ENCODE measurements at regions not wholly inside any gene's neighbourhood (a gene's known extent, or its start where the extent isn't known, plus 50 kb on each side); places are given as distances from the start of the nearest gene placed in this dataset.

DNA sequence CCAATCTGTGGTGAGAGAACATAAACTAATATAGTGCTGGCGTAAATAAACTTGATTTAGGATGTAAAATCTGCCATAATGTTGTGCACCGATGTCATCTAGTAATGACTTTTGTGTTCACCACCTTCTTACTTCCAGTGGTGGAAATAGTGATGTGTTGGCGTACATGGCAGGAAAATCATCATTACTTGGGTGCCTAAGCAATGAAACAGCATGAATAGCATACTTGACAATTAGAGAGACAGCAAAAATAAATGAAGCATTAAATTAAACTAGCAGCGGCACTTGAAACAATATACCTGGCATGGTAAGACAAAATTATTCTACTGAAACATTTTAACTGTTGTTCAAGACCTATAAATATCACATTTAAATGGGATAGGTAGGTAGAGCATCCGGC is 73.2 kb upstream of the DSC1 start:
- no peak for DNase-seq
- no peak overlapping the region for H3K27ac Mint-ChIP-seq
- H3K36me3 Mint-ChIP-seq (ENCODE audit: low read depth): no peaks in the 10 kb centered on the region
- peaks cover 2% of the 10 kb centered on the region for H3K4me1 Mint-ChIP-seq (ENCODE audit: low read depth)
- intact Hi-C loops (cut with micrococcal nuclease): no loop called here
- no peaks in the 10 kb centered on the region for H3K27me3 Mint-ChIP-seq (ENCODE audit: low read depth)
- CTCF ChIA-PET: no interaction called here
- no peaks in the 10 kb centered on the region for H3K9me3 Mint-ChIP-seq
- no peak overlapping the region for H3K4me3 Mint-ChIP-seq

DNA sequence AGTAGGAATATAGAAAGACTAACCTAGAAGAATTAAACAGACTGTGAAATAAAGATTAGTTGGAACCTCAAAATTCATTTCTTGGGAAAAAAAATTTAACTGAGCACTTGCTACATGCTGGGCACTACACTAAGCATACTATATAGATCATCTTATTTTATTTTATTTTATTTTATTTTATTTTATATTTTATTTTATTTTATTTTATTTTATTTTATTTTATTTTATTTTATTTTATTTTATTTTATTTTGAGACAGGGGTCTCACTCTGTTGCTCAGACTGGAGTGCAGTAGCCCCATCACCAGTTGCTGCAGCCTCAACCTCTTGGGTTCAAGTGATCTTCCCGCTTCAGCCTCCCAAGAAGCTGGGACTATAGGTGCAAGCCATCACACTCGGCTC is 74.5 kb upstream of the DSC1 start:
- intact Hi-C loops (cut with micrococcal nuclease): no loop called here
- Mint-ChIP-seq H3K36me3 (ENCODE audit: low read depth) (no peaks in the 10 kb centered on the region), H3K27me3 (ENCODE audit: low read depth) (no peaks in the 10 kb centered on the region), H3K4me1 (ENCODE audit: low read depth) (peaks cover 2% of the 10 kb centered on the region), H3K4me3 (no peak overlapping the region), H3K27ac (no peak overlapping the region), H3K9me3 (no peaks in the 10 kb centered on the region)
- CTCF ChIA-PET: no interaction called here
- DNase-seq: no peak

DNA sequence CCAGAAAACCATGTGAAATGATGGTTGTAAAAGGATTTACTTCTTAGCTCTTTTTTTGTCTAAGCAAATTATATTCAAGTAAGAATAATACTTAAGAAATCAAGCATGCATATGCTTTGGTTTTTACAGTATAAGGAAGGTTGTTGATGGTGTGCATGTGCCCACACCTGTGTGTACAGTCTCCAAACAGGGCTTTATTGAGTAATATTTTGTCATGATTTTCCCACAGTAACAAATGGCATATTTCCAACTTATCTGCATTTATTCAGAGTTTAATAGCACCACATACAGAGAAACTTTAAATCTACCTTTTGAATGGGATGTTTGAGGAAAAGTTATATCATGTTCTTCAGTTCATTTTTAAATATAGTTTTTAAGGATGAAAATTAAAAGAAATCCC is 76.5 kb upstream of the DSG1 start:
- intact Hi-C loops (cut with micrococcal nuclease): no loop called here
- H3K4me1 Mint-ChIP-seq (ENCODE audit: low read depth): no peaks in the 10 kb centered on the region
- CTCF ChIA-PET: interaction anchor here (0.7 to 1.5 kb wide), 2 partner anchors 11 to 14 kb away, joined by 3 read pairs; no protein-coding TSS in a partner anchor
- no peaks in the 10 kb centered on the region for H3K27me3 Mint-ChIP-seq (ENCODE audit: low read depth)
- H3K36me3 Mint-ChIP-seq (ENCODE audit: low read depth): no peaks in the 10 kb centered on the region
- no peak for DNase-seq
- peaks cover 1% of the 10 kb centered on the region for H3K9me3 Mint-ChIP-seq
- H3K27ac Mint-ChIP-seq: no peak overlapping the region
- H3K4me3 Mint-ChIP-seq: no peak overlapping the region

DNA sequence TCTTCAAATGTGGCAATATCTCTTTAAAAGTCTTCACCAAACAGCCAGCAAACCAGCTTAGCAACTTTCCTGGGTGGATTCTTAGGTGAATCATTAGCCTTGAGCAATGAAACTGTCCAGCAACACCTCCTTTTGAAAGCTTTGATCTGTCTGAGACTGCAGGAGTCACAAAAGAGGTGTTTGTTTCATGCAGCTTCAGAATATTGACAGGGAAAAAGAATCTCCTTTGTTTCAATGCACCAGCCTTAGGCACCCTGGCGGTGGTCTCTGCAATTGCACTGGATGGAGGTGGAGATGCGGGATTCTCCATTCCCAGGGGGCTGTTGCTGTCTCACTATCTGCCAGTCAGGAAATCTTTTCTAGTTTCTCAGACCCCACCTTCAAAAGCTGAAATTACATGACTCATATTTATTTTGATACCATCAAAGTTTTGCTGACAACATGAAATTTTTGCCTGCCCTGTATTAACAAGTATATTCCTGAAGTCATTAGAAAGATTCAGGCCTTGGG is 76.0 kb upstream of the DSG1 start:
- no peak for DNase-seq
- intact Hi-C loops (cut with micrococcal nuclease): no loop called here
- H3K4me3 Mint-ChIP-seq: no peak overlapping the region
- H3K9me3 Mint-ChIP-seq: peaks cover 1% of the 10 kb centered on the region
- no peaks in the 10 kb centered on the region for H3K27me3 Mint-ChIP-seq (ENCODE audit: low read depth)
- H3K27ac Mint-ChIP-seq: no peak overlapping the region
- H3K4me1 Mint-ChIP-seq (ENCODE audit: low read depth): no peaks in the 10 kb centered on the region
- CTCF ChIA-PET: interaction anchor here (0.7 to 1.5 kb wide), 2 partner anchors 10 to 13 kb away, joined by 3 read pairs; no protein-coding TSS in a partner anchor
- no peaks in the 10 kb centered on the region for H3K36me3 Mint-ChIP-seq (ENCODE audit: low read depth)

DNA sequence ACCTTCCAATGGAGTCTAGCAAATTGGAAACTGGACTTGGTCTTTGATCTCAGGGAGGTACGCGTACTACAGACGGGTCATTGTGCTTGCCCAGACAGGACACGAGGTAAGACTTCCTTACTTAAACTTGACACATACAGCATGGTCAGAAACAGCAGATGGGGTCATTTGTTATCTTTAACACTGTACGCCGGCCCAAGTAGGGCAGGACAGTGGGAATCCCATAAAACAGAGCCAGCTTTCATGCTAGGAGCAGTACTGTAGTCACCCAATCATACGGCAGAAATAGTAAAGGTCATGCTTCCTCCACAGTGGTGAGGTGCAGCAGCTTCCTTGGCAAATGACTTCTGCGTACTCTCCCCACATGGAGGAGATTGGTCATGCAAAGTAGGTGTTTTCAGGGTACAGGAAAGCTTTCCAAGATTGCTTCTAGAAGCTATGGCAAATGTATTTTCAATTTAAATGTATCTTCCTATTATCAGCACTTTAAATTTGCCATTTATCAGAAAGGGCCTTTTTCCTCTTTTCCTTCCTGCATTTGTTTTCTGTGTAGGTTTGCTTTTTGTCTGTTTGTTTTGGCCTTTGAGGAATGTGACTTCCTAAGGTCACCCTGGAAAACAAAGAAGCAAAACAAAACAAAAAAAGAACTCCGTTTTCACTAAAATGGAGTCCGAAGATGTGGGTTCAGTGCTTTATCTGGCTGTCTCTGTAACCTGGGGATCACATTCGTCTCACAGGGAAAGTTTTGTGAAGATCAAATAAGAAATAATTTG is 74.0 kb upstream of the DSG1 start:
- intact Hi-C loops (cut with micrococcal nuclease): no loop called here
- H3K9me3 Mint-ChIP-seq: peaks cover 1% of the 10 kb centered on the region
- DNase-seq: no peak
- no peaks in the 10 kb centered on the region for H3K4me1 Mint-ChIP-seq (ENCODE audit: low read depth)
- H3K36me3 Mint-ChIP-seq (ENCODE audit: low read depth): no peaks in the 10 kb centered on the region
- CTCF ChIA-PET: interaction anchor here (0.7 kb wide), 1 partner anchor 102 kb away, joined by 3 read pairs; no protein-coding TSS in a partner anchor
- no peaks in the 10 kb centered on the region for H3K27me3 Mint-ChIP-seq (ENCODE audit: low read depth)
- no peak overlapping the region for H3K4me3 Mint-ChIP-seq
- no peak overlapping the region for H3K27ac Mint-ChIP-seq

DNA sequence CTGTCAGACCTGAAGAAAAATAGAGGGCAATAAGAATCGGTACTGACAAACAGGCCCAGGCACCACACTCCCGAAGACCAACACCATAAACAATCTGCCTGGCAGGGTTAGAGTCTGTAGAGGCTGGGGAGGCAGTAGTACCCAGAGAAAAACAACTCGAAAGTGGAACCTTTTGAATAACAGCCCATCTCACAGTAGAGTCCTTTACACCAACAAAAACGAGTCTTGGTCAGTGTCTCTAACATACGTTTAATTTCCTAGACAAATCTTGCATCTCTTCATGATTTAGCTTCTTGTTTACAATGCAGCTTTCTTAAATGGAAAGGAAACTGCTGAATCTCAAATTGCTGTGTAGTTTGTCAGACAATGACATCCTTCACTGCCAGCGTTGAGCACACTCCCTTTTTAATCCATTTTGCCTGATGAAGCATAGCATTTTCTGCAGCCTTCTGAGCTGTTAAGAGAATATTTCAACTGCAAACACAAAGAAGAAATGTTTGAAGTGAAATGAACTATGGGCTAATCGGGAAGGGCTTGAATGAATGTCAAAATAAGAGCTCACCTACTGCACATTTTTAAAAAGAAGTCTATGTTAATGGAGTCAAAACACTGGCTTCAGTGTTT is 73.1 kb upstream of the DSG1 start:
- Mint-ChIP-seq H3K4me1 (ENCODE audit: low read depth) (no peaks in the 10 kb centered on the region), H3K27me3 (ENCODE audit: low read depth) (no peaks in the 10 kb centered on the region), H3K27ac (no peak overlapping the region), H3K9me3 (peaks cover 1% of the 10 kb centered on the region), H3K36me3 (ENCODE audit: low read depth) (no peaks in the 10 kb centered on the region), H3K4me3 (no peak overlapping the region)
- CTCF ChIA-PET: no interaction called here
- intact Hi-C loops (cut with micrococcal nuclease): no loop called here
- DNase-seq: no peak

DNA sequence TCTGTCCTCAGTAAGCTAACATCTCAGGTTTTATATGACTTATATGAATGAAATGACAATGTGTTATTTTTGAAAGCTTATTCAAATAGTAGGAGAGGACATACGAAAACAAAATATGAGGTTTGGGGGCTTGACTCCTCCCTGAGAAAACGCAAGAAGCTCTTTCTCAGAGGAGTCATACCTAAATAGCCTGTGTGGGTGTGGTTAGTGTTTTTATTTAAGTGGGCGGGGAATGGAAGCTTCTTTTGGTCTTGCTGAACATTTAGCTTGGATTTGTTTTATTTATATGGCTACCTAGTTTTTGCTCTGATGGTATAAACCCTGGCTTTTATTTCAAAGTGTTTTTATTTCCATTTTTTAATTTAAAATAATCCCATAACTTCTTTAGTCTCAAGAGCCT is 72.1 kb upstream of the DSG1 start:
- Mint-ChIP-seq H3K27me3 (ENCODE audit: low read depth) (no peaks in the 10 kb centered on the region), H3K36me3 (ENCODE audit: low read depth) (no peaks in the 10 kb centered on the region), H3K4me3 (no peak overlapping the region), H3K9me3 (peaks cover 1% of the 10 kb centered on the region), H3K27ac (no peak overlapping the region), H3K4me1 (ENCODE audit: low read depth) (no peaks in the 10 kb centered on the region)
- CTCF ChIA-PET: interaction anchor here (0.5 kb wide), 1 partner anchor 37 kb away, joined by 4 read pairs; no protein-coding TSS in a partner anchor
- no peak for DNase-seq
- intact Hi-C loops (cut with micrococcal nuclease): no loop called here

DNA sequence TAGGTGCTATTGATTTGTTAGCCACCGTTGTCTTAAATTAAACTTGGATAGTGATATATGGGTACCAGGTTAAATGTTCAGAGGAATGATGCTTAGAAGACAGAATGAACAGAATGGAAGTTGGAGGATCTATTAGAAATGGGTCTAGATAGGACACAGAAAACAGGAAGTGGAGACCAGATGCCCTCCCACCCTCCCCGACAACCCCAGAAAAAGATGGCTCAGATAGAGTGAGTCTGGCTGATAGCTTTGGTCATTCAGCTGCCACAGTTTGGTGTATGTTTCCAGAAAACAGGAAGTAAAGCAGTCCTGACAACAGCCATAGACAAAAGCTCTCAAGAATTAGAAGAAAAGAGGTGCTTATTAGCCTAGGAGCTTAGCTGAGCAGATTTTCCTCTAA is 71.5 kb upstream of the DSG1 start:
- CTCF ChIA-PET: interaction anchor here (0.5 kb wide), 1 partner anchor 38 kb away, joined by 4 read pairs; no protein-coding TSS in a partner anchor

DNA sequence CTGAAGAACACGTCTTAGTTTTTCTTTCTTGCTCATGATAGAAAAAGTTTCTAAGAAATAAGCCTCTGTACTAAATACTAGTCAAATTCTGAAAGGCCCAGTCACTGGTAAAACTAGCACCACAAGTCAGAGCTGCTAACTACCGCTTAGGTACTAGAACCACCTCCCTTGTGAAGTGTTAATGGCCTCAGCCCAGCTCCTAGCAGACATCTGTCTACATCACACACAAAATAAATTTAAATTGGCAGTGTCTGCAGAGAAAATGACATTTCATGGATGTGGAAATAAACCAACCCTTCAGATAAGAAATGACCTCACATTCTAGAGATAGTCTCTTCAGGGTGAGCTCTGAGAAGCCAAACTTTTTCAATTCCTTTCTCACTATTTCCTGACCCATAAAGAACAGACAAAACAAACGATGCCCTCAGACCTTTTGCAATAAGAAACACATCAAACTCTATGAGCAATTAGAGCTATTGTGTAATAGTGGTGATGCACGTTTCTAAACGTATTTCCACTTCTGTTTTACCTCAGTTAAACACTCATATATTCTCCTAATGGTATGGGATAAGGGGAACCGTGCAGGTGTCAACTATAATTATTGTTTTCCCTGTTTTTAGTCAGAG is 70.3 kb upstream of the DSG1 start:
- H3K36me3 Mint-ChIP-seq (ENCODE audit: low read depth): no peaks in the 10 kb centered on the region
- intact Hi-C loops (cut with micrococcal nuclease): no loop called here
- H3K27me3 Mint-ChIP-seq (ENCODE audit: low read depth): no peaks in the 10 kb centered on the region
- CTCF ChIA-PET: no interaction called here
- no peak overlapping the region for H3K4me3 Mint-ChIP-seq
- no peak for DNase-seq
- no peak overlapping the region for H3K27ac Mint-ChIP-seq
- no peaks in the 10 kb centered on the region for H3K4me1 Mint-ChIP-seq (ENCODE audit: low read depth)
- peaks cover 1% of the 10 kb centered on the region for H3K9me3 Mint-ChIP-seq

More for the DNA sequence above, 71.5 kb upstream of the DSG1 start:
- H3K27me3 Mint-ChIP-seq (ENCODE audit: low read depth): no peaks in the 10 kb centered on the region
- H3K36me3 Mint-ChIP-seq (ENCODE audit: low read depth): no peaks in the 10 kb centered on the region
- no peaks in the 10 kb centered on the region for H3K4me1 Mint-ChIP-seq (ENCODE audit: low read depth)
- H3K27ac Mint-ChIP-seq: no peak overlapping the region
- intact Hi-C loops (cut with micrococcal nuclease): no loop called here
- peaks cover 1% of the 10 kb centered on the region for H3K9me3 Mint-ChIP-seq
- DNase-seq: no peak
- no peak overlapping the region for H3K4me3 Mint-ChIP-seq

DNA sequence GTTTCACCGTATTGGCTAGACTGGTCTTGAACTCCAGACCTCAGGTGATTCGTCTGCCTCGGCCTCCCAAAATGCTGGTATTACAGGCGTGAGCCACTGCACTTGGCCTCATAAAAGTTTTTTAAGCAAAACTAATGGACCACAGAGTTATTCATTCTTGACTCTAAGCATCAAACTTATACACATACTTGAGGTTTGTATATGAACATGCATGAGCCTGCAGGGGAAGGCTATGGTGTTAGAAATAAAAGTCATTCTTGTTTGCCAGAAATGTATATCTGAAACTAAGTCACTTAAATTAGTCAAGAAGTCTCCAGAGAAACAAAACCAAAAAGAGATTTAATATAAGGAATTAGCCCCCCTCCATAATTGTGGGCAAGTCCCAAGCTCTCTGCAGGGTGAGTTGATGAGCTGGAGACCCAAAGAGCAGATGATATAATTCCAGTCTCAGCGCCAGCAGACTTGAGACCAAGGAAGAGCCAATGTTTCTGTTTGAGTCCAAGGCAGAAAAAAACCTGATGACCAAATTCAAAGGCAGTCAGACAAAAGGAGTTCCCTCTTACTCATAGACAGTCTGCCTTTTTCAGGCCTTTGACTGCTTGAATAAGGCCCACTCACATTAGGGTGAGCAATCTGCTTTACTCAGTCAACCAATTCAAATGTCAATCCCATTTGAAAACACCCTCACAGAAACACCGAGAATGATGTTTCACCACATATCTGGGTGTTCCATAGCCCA is 69.0 kb upstream of the DSG1 start:
- no peaks in the 10 kb centered on the region for H3K4me1 Mint-ChIP-seq (ENCODE audit: low read depth)
- H3K36me3 Mint-ChIP-seq (ENCODE audit: low read depth): no peaks in the 10 kb centered on the region
- H3K27me3 Mint-ChIP-seq (ENCODE audit: low read depth): no peaks in the 10 kb centered on the region
- CTCF ChIA-PET: no interaction called here
- no peak overlapping the region for H3K4me3 Mint-ChIP-seq
- intact Hi-C loops (cut with micrococcal nuclease): no loop called here
- H3K9me3 Mint-ChIP-seq: peaks cover 1% of the 10 kb centered on the region
- H3K27ac Mint-ChIP-seq: no peak overlapping the region
- DNase-seq: no peak

DNA sequence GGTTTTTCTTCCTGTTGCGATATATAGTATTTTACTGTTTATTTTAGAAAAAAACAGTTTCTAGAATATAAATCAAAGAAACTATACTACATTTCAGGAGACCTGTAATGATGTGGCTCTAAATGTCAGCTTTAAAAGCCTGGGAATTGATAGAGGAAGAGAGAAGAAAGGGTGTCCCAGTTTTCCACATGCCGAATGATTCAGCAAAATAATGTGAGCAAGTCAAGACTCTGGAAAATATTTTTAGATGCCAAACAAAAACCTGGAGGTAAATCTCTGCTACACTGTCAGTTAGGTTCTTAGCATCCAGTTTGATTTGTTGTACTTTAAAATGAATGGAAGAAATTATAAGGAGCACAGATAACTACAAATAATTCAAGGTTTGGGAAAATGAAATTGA is 67.1 kb upstream of the DSG1 start:
- DNase-seq: no peak
- no peak overlapping the region for H3K27ac Mint-ChIP-seq
- CTCF ChIA-PET: no interaction called here
- H3K36me3 Mint-ChIP-seq (ENCODE audit: low read depth): no peaks in the 10 kb centered on the region
- no peaks in the 10 kb centered on the region for H3K27me3 Mint-ChIP-seq (ENCODE audit: low read depth)
- no peaks in the 10 kb centered on the region for H3K4me1 Mint-ChIP-seq (ENCODE audit: low read depth)
- intact Hi-C loops (cut with micrococcal nuclease): no loop called here
- no peak overlapping the region for H3K4me3 Mint-ChIP-seq
- H3K9me3 Mint-ChIP-seq: no peaks in the 10 kb centered on the region

DNA sequence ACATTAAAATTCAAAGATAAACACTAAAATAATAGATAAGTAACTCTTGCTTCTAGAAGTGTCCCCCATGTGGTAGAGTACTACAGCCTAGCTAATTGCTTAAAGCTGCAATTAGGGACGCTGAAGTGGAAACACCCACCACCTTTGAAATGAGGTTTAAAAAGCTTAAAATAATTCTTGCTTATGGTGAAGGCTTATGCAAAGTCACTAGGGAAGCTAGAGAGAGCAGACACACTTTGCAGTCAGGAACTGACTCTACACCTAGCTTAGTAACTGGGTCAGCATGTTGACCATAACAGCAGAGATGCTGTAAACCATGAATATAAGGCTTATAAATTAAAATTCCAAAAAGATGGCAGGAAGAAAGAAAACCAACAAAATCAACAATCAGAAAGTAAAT is 65.4 kb upstream of the DSG1 start:
- H3K4me1 Mint-ChIP-seq (ENCODE audit: low read depth): no peaks in the 10 kb centered on the region
- H3K4me3 Mint-ChIP-seq: no peak overlapping the region
- CTCF ChIA-PET: interaction anchor here (1.2 kb wide), 1 partner anchor 11 kb away, joined by 3 read pairs; no protein-coding TSS in a partner anchor
- intact Hi-C loops (cut with micrococcal nuclease): no loop called here
- no peaks in the 10 kb centered on the region for H3K27me3 Mint-ChIP-seq (ENCODE audit: low read depth)
- no peak overlapping the region for H3K27ac Mint-ChIP-seq
- H3K9me3 Mint-ChIP-seq: no peaks in the 10 kb centered on the region
- H3K36me3 Mint-ChIP-seq (ENCODE audit: low read depth): no peaks in the 10 kb centered on the region
- DNase-seq: no peak

All from activated naive CD4-positive, alpha-beta T cell treated with anti-CD3 and anti-CD28 coated beads for 36 hours (primary cell).